ENCODE measurements at regions not wholly inside any gene's neighbourhood (a gene's known extent, or its start where the extent isn't known, plus 50 kb on each side); places are given as distances from the start of the nearest gene placed in this dataset.

DNA sequence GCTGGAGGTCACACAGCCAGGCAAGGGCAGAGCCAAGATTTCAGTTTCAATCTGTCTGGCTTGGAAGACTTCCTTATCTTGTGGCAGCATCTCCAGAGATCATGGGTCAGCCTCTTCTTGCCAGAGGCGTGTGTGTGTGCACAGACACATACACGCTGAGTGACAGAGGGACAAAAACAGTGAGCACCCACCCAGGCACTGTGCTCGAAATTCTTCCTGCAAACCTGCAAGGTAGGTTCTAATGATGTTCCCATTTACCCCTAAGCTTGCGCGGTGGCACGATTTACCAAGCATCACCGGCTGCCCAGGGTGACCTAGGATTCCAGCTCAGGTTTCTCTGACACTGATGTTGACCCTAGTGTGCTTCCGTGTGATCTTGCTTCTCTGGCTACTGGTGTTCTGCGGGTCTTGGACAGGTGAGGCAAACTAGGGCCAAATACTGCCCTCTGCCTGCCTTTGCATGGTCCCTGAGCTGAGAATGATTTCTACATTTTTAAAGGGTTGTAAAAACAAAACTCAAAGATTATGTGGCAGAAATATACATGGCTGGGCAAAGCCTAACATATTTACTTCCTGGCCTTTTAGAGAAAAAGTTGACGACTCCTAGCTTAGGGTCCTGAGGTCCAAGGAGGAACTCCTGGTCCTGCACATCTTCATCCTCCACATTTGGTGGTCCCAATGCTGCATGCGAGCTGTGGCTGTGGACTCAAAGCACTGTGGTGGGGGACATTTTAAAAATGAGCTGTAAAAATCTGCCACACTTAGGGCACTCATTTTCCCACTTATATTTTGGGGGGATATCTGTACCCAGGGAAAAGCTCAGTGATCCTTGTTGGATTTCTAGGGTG, 268.5 kb downstream of the RPS24 start:
- no peaks in the 10 kb centered on the region for H3K27me3 ChIP-seq
- peak overlapping the region; percentile 86 for H3K27ac ChIP-seq
- H3K9me3 ChIP-seq (ENCODE audit: low read depth) = no peaks in the 10 kb centered on the region
- H3K4me1 ChIP-seq (ENCODE audit: low read depth) = peaks cover 17% of the 10 kb centered on the region
- TF ChIP-seq CTCF (IDR thresholded peaks at IDR 0.05; ENCODE audit: low read depth, low read length) = peak; percentile 23
- peak overlapping the region; percentile 19 for H3K4me3 ChIP-seq
- DNase-seq (ENCODE audit: low read depth in 1 of 2, low spot score in 1 of 2) = peak in 1 of 2 donors; percentile 57
- no peaks in the 10 kb centered on the region for H3K36me3 ChIP-seq

DNA sequence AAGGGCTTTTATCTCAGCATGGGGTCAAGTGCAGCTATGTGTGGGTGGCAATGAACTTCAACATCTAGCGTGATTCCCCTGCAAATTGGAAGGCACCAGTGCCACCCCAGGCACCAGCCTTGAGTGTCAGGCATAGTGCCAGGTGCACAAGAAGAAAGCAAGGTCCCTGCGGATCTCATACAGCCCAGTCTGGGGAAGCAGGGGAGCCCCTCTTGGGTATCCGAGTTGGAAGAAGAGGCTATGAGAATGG, 269.0 kb downstream of the RPS24 start:
- TF ChIP-seq CTCF (IDR thresholded peaks at IDR 0.05; ENCODE audit: low read depth, low read length) = no peak
- peak overlapping the region; percentile 19 for H3K4me3 ChIP-seq
- no peaks in the 10 kb centered on the region for H3K36me3 ChIP-seq
- peaks cover 17% of the 10 kb centered on the region for H3K4me1 ChIP-seq (ENCODE audit: low read depth)
- peak overlapping the region; percentile 86 for H3K27ac ChIP-seq
- no peaks in the 10 kb centered on the region for H3K27me3 ChIP-seq
- DNase-seq (ENCODE audit: low read depth in 1 of 2, low spot score in 1 of 2) = no peak
- no peaks in the 10 kb centered on the region for H3K9me3 ChIP-seq (ENCODE audit: low read depth)

GRCh38 chr10:78302989-78303854, 269.6 kb downstream of the RPS24 start:
- no peaks in the 10 kb centered on the region for H3K9me3 ChIP-seq (ENCODE audit: low read depth)
- H3K27me3 ChIP-seq = no peaks in the 10 kb centered on the region
- H3K4me3 ChIP-seq = peak overlapping the region; percentile 19
- peak; percentile 94 to 96 for DNase-seq (ENCODE audit: low read depth in 1 of 2, low spot score in 1 of 2)
- peak overlapping the region; percentile 86 for H3K27ac ChIP-seq
- no peaks in the 10 kb centered on the region for H3K36me3 ChIP-seq
- H3K4me1 ChIP-seq (ENCODE audit: low read depth) = peaks cover 17% of the 10 kb centered on the region
- TF ChIP-seq CTCF (IDR thresholded peaks at IDR 0.05; ENCODE audit: low read depth, low read length) = peak; percentile 67

- Histone ChIP-seq H3K27me3 (no peaks in the 10 kb centered on the region), H3K4me1 (ENCODE audit: low read depth) (peaks cover 17% of the 10 kb centered on the region), H3K9me3 (ENCODE audit: low read depth) (no peaks in the 10 kb centered on the region), H3K27ac (no peak overlapping the region), H3K36me3 (no peaks in the 10 kb centered on the region), H3K4me3 (no peak overlapping the region)
- no peak for TF ChIP-seq CTCF (IDR thresholded peaks at IDR 0.05; ENCODE audit: low read depth, low read length)
- no peak for DNase-seq (ENCODE audit: low read depth in 1 of 2, low spot score in 1 of 2)
Observed at GRCh38 chr10:78304091-78305045, 270.7 kb downstream of the RPS24 start.

- no peaks in the 10 kb centered on the region for H3K9me3 ChIP-seq (ENCODE audit: low read depth)
- H3K36me3 ChIP-seq = no peaks in the 10 kb centered on the region
- H3K27me3 ChIP-seq = no peaks in the 10 kb centered on the region
- no peak for TF ChIP-seq CTCF (IDR thresholded peaks at IDR 0.05; ENCODE audit: low read depth, low read length)
- no peak overlapping the region for H3K4me3 ChIP-seq
- peaks cover 17% of the 10 kb centered on the region for H3K4me1 ChIP-seq (ENCODE audit: low read depth)
- no peak for DNase-seq (ENCODE audit: low read depth in 1 of 2, low spot score in 1 of 2)
- H3K27ac ChIP-seq = no peak overlapping the region
Observed at GRCh38 chr10:78305311-78305710, 271.6 kb downstream of the RPS24 start.

All from cardiac muscle cell (in vitro differentiated cells and primary cell).